SHP77 (cell line): ENCODE measurements at regions not wholly inside any gene's neighbourhood (a gene's known extent, or its start where the extent isn't known, plus 50 kb on each side); places are given as distances from the start of the nearest gene placed in this dataset.
"Not testable (repeated sequence)": the region's sequence is repeated elsewhere in the genome, so short reads cannot be mapped to it uniquely, and the experiment has no call there.

Experiments
- DNase-seq, 2 experiments: peaks; one replicate each; lab custom pipeline; 2025; lab: John Stamatoyannopoulos, UW

- not testable (repeated sequence) for DNase-seq
Measured at GRCh38 chr19:23984911-23985310, 70.2 kb downstream of the ZNF726 start.

GRCh38 chr19:23986623-23987022, 71.9 kb downstream of the ZNF726 start:
- DNase-seq: no peak

- DNase-seq: peak; percentile 96 to 97
Measured at GRCh38 chr19:23991170-23991569, 76.5 kb downstream of the ZNF726 start.

- DNase-seq: no peak
Measured at GRCh38 chr19:23992348-23992747, 77.7 kb downstream of the ZNF726 start.

- no peak for DNase-seq
Measured at GRCh38 chr19:23993440-23993839, 78.8 kb downstream of the ZNF726 start.

- no peak for DNase-seq
Measured at GRCh38 chr19:23996549-23996948, 81.9 kb downstream of the ZNF726 start.

- DNase-seq: no peak
Measured at GRCh38 chr19:23998568-23998967, 83.9 kb downstream of the ZNF726 start.

- no peak for DNase-seq
Measured at GRCh38 chr19:23999821-24000610, 85.3 kb downstream of the ZNF726 start.

GRCh38 chr19:24000656-24001055, 86.0 kb downstream of the ZNF726 start:
- DNase-seq: no peak

- DNase-seq: no peak
Measured at GRCh38 chr19:24002256-24002945, 84.6 kb upstream of the ZNF254 start.

GRCh38 chr19:24003537-24003936, 83.5 kb upstream of the ZNF254 start:
- DNase-seq: no peak

- no peak for DNase-seq
Measured at GRCh38 chr19:24004166-24004565, 82.8 kb upstream of the ZNF254 start.

- peak; percentile 33 to 64 for DNase-seq
Measured at GRCh38 chr19:24029941-24030636, 56.9 kb upstream of the ZNF254 start.

- DNase-seq: no peak
Measured at GRCh38 chr19:24032651-24033050, 54.3 kb upstream of the ZNF254 start.

- peak; percentile 84 to 91 for DNase-seq
Measured at GRCh38 chr19:24033301-24033962, 53.6 kb upstream of the ZNF254 start.

GRCh38 chr19:24033963-24034342, 53.0 kb upstream of the ZNF254 start:
- peak; percentile 12 to 15 for DNase-seq

GRCh38 chr19:24035261-24035880, 51.6 kb upstream of the ZNF254 start:
- not testable (repeated sequence) for DNase-seq
